Smooth muscle cell of the brain vasculature (primary cell): ENCODE measurements at regions not wholly inside any gene's neighbourhood (a gene's known extent, or its start where the extent isn't known, plus 50 kb on each side); places are given as distances from the start of the nearest gene placed in this dataset.

Experiments used
- DNase-seq: peaks from one replicate; pipeline ENCODE4 v3.0.0-alpha.2; 2012; ENCODE audit warnings: low read depth, low spot score

GRCh38 chr18:72360634-72361033 is 183.5 kb downstream of the CBLN2 start:
- no peak for DNase-seq

GRCh38 chr18:72342933-72343332 is 201.2 kb downstream of the CBLN2 start:
- DNase-seq: peak; percentile 6

- DNase-seq: no peak
Measured at GRCh38 chr18:72339976-72340375, 204.2 kb downstream of the CBLN2 start.

- no peak for DNase-seq
Measured at GRCh38 chr18:72336786-72337185, 207.4 kb downstream of the CBLN2 start.

- no peak for DNase-seq
Measured at GRCh38 chr18:72329533-72329932, 214.6 kb downstream of the CBLN2 start.

- no peak for DNase-seq
Measured at GRCh38 chr18:72325307-72325706, 218.8 kb downstream of the CBLN2 start.

GRCh38 chr18:72324677-72325076 is 219.5 kb downstream of the CBLN2 start:
- DNase-seq: no peak

GRCh38 chr18:72316497-72316896 is 227.6 kb downstream of the CBLN2 start:
- no peak for DNase-seq

- no peak for DNase-seq
Measured at GRCh38 chr18:72283148-72283925, 260.8 kb downstream of the CBLN2 start.

- no peak for DNase-seq
Measured at GRCh38 chr18:72273025-72273424, 271.1 kb downstream of the CBLN2 start.

- no peak for DNase-seq
Measured at GRCh38 chr18:72261590-72261989, 282.6 kb downstream of the CBLN2 start.

GRCh38 chr18:72246076-72246475 is 298.1 kb downstream of the CBLN2 start:
- DNase-seq: no peak

- DNase-seq: no peak
Measured at GRCh38 chr18:72235422-72235821, 308.7 kb downstream of the CBLN2 start.

GRCh38 chr18:72233106-72233505 is 311.0 kb downstream of the CBLN2 start:
- DNase-seq: no peak

GRCh38 chr18:72232644-72233043 is 311.5 kb downstream of the CBLN2 start:
- no peak for DNase-seq

- DNase-seq: no peak
Measured at GRCh38 chr18:72225958-72226357, 318.2 kb downstream of the CBLN2 start.

GRCh38 chr18:72223733-72224132 is 320.4 kb downstream of the CBLN2 start:
- DNase-seq: no peak

GRCh38 chr18:72208920-72209676 is 335.0 kb downstream of the CBLN2 start:
- DNase-seq: no peak

GRCh38 chr18:72207280-72207679 is 336.9 kb downstream of the CBLN2 start:
- no peak for DNase-seq

GRCh38 chr18:72206814-72207213 is 337.3 kb downstream of the CBLN2 start:
- no peak for DNase-seq

GRCh38 chr18:72201032-72201431 is 343.1 kb downstream of the CBLN2 start:
- no peak for DNase-seq

GRCh38 chr18:72197591-72197990 is 346.6 kb downstream of the CBLN2 start:
- DNase-seq: no peak

GRCh38 chr18:72194072-72194471 is 350.1 kb downstream of the CBLN2 start:
- no peak for DNase-seq
